K562 (cell line): ENCODE measurements at regions not wholly inside any gene's neighbourhood (a gene's known extent, or its start where the extent isn't known, plus 50 kb on each side); places are given as distances from the start of the nearest gene placed in this dataset.

Experiments used
- BRCA1 ChIP-seq, 2 experiments: fragments of 450-650 bp in 1 of 2; sonication (generic) in 1 of 2; formaldehyde crosslinking in 1 of 2; IDR thresholded peaks; 2 replicates each; pipeline versions ENCODE4 v1.5.0 to v1.6.1; 2017 to 2020; ENCODE audit warnings: mild to moderate bottlenecking in 1 of 2, missing genetic modification reagents in 1 of 2
- RAD21 ChIP-seq, 2 experiments: fragments of 250-450 bp in 1 of 2; fragments of 450-650 bp in 1 of 2; sonication (Bioruptor Pico) in 1 of 2; formaldehyde crosslinking in 1 of 2; IDR thresholded peaks in 1 of 2; conservative IDR thresholded peaks in 1 of 2; 2 replicates each; pipeline versions ENCODE4 v1.4.0 to v1.8.0; 2020 to 2022; ENCODE audit warnings: mild to moderate bottlenecking in 2 of 2, moderate library complexity in 1 of 2

DNA sequence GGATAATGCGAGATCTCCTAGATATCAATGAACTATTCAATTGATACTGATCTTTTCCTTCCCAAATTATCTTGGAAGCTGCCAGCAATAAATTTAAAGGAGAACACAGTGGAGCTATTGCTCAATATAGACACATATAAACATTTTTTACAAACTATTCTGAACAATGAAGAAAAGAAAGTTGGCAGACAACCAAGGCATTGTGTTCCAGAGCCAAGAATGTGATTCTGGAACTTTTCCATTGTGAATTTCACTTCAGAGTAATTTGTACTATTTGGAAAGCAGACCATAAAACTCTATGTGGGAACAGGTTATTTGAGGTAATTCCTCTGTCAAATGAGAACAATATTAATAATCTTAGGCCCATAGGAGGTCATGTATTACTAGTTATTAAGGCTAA lies 588.2 kb downstream of the IRS1 start:
- TF ChIP-seq RAD21 (CRISPR knock-in tag; conservative IDR thresholded peaks at IDR 0.05 in 1 of 2, IDR thresholded peaks at IDR 0.05 in 1 of 2) (no peak), BRCA1 (IDR thresholded peaks at IDR 0.05) (no peak), BRCA1 (CRISPR knock-in tag; IDR thresholded peaks at IDR 0.05) (no peak)
